HG03135 (cell line): ENCODE measurements at regions not wholly inside any gene's neighbourhood (a gene's known extent, or its start where the extent isn't known, plus 50 kb on each side); places are given as distances from the start of the nearest gene placed in this dataset.
"Not testable (repeated sequence)": the region's sequence is repeated elsewhere in the genome, so short reads cannot be mapped to it uniquely, and the experiment has no call there.

Source experiments
- ATAC-seq: cut with Tn5 transposase; IDR thresholded peaks from one replicate; pipeline ENCODE4 v1.9.1; 2021; ENCODE audit warnings: mild to moderate bottlenecking, moderate library complexity; ENCODE audit not compliant: unreplicated experiment

DNA sequence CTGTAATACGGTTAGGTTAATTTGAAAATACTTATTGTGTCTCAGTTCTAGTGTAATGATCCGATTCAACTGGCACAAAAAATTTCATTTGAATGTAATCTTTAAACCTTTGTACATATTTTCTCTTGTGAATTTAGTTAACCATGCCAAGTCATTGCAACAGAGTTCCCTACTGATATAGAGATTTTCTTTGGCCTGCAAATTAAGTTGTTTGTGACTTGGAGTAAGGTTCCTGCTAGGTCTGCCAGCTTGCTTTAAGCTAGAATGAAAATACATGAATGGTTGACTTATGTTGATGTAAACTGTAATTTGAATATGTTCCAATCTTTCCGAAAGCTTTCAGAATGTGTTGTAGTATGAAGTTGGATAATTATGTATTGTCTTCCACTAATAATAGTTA, 1004.1 kb upstream of the EDIL3 start:
- ATAC-seq = no peak

DNA sequence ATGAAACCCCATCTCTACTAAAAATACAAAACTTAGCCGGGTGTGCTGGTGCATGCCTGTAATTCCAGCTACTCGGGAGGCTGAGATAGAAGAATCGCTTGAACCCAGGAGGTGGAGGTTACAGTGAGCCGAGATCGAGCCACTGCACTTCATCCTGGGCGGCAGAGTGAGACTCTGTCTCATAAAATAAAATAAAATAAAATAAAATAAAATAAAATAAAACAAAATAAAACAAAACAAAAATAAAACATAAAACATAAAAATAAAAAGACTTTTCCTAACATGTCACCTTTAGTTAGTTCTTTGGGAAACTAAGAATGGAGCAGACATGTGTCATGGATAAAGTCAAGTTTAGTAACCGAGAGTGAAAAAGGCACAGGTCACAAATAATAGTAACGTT, 1007.6 kb upstream of the EDIL3 start:
- not testable (repeated sequence) for ATAC-seq

DNA sequence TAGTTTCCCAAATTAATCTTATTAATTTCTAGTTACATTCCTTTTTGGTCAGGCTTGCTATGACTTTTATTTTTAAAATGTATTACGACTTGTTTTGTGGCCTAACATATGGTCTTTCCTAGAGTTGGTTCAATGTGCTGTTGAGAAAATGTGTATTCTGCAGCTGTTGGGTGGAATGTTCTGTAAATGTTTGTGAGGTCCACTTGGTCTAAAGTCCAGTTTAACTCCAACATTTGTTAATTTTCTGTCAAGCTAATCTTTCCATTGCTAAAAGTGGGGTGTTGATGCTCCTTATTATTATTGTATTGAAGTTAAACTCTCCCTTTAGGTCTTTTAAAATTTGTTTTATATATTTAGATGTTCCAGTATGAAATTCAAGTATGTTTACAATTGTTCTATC, 1010.8 kb upstream of the EDIL3 start:
- ATAC-seq = no peak

DNA sequence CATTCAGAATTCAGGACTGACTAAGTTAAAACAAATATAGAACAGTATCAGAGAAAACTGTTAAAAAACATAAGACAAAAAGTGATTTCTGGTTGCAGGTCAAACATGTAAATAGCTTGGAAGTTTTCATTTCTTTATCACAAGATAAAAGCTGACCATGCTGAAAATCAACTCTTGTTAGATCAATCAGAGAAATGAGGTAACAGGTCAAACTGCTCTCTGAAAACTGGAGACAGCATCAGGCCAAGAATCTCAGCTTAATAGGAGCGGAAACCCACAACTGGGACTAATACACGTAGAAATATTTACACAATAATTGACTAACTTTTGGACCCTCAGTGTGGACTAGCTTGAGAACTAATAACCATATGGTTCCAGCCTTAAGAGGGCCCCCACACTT, 1012.8 kb upstream of the EDIL3 start:
- no peak for ATAC-seq

DNA sequence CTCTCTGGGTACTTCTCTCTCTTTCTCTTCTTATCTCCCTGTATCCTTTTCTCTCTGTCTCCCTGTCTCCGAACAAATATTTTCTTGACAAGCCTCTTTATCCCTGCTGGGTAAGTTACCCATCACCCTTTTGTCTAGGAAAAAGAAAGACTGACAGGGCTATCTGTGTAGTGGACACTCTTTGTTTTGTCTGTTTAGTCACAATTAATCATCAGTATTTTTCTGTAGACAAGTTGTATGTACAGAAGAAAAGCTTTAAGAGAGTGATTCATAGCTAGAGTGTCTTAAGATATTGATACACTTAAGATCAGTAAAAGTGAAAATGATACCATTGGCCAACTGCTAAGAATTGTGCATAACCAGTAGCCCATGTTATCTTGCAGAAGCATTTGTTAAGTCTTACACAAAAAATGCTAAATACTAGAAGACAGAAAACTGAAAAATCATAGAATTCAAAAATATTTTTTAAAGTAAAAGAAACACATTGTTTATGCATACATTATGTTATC, 1043.8 kb upstream of the EDIL3 start:
- no peak for ATAC-seq

DNA sequence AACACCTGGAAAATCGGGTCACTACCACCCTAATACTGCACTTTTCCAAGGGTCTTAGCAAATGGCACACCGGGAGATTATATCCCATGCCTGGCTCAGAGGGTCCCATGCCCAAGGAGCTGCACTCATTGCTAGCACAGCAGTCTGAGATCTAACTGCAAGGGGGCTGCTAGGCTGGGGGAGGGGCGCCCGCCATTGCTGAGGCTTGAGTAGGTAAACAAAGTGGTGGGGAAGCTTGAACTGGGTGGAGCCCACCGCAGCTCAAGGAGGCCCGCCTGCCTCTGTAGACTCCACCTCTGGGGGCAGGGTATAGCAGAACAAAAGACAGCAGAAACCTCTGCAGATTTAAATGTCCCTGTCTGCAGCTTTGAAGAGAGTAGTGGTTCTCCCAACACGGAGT, 1047.0 kb upstream of the EDIL3 start:
- not testable (repeated sequence) for ATAC-seq

DNA sequence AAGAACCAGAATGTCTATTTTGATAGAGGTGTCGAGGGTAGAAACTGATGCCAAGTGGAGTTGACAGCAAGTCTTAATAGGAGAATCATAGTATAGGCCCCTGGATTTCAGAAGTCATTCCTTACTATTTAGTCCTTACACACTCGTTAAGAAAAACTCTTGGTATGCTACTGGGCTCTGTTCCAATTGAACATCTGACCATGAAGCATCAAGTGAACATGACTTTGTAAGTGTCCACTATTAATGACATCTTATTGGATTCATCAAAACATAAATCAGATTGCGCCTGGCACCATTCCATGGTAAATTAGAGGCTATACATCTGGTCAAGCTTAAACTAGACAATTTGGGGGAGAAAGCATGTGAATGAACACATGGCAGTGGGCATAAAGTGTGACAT, 1056.5 kb upstream of the EDIL3 start:
- no peak for ATAC-seq

DNA sequence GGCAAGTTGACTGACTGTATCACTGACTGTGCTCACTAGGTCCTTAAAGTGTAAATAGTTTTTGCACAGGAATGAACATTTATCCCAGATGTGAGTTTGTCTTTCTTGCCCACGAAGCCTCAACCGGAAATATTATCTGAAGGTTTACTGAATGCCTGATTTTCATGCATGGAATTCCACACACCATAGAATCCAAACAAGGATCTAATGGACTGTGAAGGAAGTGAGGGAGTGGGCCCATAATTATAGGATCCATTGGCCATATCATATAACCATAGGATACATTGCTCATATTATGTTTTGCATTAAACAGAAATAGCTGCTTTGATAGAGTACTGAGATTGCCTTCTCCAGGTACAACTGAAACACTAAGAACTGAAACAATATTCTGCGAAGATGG, 1057.2 kb upstream of the EDIL3 start:
- ATAC-seq = no peak

DNA sequence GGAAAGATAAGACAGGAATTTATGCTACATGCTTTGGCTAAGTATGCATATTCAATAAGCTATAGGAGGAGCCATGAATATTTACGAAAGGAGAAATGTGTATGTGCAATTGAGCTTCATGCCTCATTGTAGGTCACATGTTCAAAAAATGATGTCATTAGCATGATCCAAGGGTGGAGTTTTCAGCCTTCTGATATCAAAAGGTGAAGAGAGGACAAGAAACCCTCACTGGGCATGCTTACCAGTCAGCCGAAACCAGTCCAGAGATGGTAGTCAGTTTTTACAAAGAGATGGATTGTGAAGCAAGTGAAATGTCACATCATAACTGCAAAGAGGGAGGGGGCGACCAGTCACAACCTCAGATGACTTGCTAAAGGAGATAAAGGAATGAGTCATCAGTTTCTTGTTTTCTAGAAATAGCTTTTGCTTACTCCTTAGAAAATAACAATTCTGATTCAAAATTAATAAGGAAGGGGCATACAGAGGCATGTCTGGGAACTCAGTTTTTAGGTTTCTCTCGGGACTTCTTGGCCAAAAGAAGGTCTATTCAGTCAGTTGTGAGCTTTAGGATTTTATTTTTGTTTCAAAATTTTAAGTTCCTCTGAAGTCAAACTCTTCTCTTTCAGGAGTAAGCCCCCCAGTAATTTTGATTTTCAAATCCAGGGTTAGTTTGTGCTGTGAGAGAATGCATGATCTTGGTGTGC, 1067.8 kb upstream of the EDIL3 start:
- ATAC-seq = no peak

DNA sequence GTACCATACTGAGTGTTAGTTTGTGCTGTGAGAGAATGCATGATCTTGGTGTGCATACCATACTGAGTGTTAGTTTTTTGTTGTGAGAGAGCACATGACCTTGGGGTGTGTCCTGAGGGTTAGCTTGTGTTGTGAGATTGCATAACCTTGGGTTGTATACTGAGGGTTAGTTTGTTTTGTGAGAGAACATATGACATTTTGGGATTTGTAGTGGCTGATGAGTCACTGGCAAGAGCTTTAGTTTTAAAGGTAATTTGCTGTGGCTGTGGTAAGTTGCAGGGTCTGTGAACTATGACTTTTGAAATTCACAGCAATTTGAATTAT, 1068.3 kb upstream of the EDIL3 start:
- ATAC-seq = no peak

DNA sequence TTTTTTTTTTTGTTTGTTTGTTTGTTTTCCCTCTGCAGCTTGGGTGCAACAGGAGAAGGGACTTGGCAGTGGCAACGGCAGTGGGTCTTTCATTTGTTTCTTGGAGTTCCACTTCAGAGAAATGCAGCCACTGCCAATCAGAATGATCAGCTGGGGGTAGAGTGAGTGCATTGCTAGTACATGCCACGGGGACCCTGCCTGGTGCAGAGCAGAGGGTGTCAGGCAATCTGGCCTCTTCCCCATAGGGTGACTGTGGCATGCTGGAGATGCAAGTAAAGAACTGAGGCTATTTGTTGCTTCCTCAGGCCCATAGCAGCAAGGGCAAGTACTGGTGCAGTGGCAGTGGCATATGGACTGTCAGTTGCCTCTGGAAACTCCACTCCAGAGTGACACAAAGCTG, 1073.6 kb upstream of the EDIL3 start:
- ATAC-seq = no peak

DNA sequence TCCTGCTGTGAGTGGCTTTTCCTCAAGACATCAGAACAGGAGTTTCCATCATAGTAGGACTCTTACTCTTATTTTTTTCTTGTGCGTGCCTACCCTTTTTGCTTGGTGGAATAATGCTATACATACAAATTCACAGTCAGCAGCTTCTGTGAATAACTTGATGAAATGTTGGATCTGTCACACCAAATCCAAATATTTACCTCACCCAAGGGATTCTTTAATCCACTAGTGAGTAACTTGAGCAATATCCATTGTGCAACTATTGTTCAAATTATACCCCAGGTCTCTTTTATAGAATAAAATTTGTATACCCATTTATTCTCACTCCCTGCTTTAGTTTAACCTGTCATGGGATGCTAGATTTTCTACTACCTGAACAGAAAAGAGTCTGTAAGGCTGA, 1078.3 kb upstream of the EDIL3 start:
- ATAC-seq = no peak

DNA sequence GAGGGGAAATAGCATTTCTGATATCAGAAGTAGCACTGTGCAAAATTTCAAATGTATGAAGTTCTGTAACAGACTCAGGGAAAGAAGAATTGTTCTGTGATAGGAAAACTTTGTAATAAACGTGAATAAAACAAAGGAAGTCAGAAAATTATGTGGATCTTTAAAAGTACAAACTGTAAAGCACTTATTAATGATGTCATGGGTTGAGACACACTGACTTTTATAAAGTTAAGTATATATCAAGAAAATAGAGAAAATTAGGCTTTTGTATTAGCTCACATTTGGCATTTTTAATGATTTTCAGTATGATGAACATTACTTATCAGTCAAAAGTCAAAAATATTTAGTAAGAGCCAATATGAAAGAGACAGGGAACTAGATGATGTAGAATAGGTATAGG, 1081.7 kb upstream of the EDIL3 start:
- no peak for ATAC-seq

DNA sequence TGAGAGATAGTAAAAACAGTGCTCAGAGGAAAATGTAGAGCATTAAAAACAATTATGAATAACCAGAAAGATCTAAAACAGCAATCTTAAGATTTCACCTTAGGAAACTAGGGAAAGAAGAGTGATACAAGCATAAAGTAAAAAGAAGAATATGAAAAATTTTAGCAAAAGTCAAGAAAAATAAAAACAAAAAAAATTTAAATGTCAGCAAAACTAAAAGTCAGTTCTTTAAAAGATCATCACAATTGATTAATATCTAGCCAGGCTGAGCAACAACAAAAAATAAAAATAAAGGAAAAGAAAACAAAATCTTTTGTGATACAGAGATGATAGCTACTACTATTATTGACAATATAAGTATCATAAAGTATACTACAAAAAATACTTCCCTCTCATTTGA, 1088.1 kb upstream of the EDIL3 start:
- ATAC-seq = no peak

DNA sequence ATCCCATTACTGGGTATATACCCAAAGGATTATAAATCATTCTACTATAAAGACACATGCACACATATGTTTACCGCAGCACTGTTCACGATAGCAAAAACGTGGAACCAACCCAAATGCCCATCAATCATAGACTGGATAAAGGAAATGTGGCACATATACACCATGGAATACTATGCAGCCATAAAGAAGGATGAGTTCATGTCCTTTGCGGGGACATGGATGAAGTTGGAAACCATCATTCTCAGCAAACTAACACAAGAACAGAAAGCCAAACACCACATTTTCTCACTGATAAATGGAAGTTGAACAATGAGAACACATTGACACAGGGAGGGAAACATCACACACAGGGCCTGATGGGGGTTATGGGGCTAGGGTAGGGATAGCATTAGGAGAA, 1090.5 kb upstream of the EDIL3 start:
- not testable (repeated sequence) for ATAC-seq

DNA sequence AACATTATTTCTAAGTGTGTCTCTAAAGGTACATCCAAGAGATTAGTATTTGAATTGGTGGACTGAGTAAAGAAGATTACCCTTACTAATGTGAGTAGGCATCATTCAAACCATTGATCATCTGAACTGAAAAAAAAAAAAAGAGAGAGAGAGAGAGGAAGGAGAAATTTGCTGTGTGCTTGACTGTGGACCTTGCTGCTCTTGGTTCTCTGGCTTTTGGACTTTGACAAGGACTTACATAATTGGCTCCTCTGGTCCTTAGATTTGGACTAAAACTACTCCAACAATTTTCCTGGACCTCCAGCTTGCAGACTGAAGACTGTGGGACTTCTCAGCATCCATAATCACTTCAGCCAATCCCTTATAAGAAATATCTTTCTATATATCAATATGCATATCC, 1091.9 kb upstream of the EDIL3 start:
- ATAC-seq = no peak

DNA sequence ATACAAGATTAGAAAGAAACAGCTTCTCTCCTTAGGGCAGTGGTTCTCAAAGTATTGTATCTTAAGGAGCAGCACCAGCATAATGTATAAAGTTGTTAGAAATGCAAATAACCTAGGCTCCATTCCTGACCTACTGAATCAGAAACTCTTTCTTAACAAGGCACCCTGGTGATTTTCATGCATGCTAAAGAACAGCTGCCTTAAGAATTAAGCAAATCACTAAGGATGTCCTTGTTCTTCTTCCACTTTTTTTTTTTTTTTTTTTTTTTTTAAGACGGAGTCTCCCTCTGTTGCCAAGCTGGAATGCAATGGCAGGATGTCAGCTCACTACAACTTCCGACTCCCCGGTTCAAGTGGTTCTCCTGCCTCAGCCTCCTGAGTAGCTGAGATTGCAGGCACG, 1095.2 kb upstream of the EDIL3 start:
- no peak for ATAC-seq

DNA sequence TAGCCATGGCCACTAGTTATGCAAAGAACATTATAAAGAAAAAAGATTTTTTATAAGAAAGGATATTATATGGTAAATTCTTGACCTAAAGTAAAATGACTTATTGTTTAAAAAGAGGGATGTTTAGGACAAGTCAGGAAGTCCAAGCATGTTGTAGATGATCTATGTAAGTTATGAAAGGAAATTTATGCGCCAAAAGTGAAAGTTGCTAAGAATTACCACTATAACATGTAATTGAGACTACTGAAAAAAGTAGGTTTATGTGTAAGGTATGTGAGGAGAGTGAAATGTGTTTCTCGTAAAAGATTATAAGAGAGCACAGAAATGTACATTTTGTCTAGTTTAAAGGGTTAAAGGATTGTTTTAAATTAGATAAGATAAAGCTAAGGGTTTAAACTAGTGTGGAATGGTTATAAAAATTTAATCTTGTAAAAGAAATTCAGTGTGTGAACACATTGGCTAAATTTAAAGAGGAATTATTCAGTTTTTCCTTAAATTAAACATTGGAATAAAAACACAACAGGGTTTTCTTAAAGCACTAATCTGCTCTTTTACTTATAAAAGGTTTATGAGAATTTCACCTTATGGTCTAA, 1100.4 kb upstream of the EDIL3 start:
- no peak for ATAC-seq

DNA sequence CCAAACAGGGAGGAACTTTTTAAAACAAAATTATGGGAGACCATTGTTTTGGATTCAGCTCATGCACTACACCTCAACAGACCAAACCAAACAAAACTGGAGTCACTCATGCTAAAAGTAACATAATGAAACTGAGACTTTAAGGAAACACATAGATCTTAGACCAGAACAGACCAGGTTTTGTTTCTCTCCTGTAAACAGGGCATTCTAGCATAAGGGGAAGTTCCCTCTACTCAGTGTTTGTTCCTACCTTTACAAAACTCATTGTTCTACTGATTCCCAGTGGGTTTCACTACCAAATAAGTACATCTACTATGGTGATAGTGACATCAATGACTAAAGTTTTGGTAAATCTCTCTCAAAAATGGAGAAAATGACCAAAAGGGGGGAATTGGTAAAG, 1103.6 kb upstream of the EDIL3 start:
- no peak for ATAC-seq

DNA sequence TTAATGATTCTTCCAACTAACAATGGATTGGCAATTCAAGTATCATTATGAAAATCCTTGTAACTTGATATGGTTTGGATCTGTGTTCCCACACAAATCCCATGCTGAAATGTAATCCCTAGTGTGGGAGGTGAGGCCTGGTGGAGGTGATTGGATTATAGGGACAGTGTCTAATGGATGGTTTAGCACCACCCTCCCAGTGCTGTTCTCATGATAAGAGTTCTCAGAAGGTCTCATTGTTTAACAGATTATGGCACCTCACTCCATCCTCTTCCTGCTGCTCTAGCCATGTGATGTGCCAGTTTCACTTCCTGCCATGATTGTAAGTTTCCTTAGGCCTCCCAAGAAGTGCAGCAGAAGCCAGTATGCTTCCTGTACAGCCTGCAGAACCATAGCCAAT, 1116.2 kb upstream of the EDIL3 start:
- ATAC-seq = no peak

DNA sequence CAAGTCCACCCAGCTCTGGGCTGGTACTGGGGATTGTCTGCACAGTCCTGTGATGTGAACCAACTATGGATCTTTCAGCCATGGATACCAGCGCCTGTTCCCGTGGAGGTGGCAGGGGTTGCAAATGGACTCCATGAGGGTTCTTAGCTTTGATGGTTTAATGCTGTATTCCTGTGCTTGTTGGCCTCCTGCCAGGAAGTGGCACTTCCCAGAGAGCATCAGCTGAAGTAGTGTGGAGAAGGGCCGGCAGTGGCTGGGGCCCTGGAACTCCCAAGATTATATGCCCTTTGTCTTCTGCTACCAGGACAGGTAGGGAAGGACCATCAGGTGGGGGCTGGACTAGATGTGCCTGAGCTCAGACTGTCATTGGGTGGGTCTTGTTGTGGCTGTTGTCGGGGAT, 1104.8 kb upstream of the COX7C start:
- ATAC-seq = no peak

DNA sequence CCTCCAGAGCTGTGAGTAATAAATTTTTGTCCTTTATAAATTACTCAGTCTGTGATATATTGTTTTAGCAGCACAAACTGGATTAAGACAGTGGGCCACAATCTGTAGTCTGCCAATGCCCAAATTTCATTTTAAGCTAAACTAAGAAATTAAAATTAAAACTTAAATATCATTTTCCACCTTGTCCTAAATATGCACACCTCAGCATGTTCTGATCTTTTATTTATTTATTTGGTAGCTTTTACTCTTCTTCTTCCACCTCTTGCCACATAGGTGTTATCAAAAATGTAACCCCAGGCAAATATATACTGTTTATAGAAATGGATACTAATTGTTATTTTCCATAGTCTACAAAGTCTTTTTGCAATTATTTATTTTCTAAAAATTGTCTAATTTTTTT, 1102.2 kb upstream of the COX7C start:
- ATAC-seq = no peak

DNA sequence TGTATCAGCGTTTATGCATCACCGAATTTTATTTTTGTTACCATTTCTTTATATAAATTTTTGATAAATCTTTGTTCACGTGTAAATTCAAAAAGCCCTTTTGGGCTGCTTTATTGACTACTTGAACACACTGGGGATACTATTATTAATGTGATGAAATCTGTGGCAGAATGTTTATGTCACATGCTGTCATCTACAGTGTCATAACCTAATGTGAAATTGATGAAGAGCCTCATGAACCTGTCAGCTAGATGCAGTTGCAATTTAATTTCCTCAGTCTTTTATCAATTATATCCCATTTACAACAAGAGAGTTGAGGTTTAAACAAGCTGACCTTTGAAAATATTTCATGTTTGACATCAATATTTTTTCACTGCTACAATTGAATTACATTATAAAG, 1100.4 kb upstream of the COX7C start:
- no peak for ATAC-seq
